ENCODE measurements at regions not wholly inside any gene's neighbourhood (a gene's known extent, or its start where the extent isn't known, plus 50 kb on each side); places are given as distances from the start of the nearest gene placed in this dataset.

- no peak for TF ChIP-seq REST (IDR thresholded peaks at IDR 0.05)
- TF ChIP-seq, protein P1, sequence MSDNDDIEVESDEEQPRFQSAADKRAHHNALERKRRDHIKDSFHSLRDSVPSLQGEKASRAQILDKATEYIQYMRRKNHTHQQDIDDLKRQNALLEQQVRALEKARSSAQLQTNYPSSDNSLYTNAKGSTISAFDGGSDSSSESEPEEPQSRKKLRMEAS (IDR thresholded peaks at IDR 0.05) = no peak
These were observed 67.1 kb upstream of the LRRN2 start (continued) for GRCh38 chr1:204752688-204753040.

DNA sequence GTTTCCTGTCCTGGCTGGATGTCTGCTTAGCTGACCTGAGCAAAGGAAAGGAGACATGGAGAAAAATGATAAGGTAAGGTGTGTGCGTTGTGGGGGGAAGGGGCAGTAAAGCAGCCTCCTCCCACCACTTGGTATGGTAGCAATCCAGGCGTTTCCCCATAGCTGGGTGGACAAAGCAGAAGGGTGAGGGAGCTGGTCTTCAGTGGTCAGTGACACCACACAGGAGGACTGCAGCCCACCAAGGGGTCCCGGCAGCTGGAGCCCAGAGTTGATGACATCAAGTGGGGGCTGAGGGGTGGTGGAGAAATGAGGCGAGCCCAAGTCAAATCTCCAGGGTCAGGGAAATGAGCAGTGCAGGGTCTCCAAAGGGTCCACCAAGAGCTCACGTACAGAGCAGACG is 69.3 kb upstream of the LRRN2 start:
- DNase-seq (ENCODE audit: low spot score) = no peak
- Histone ChIP-seq H3K36me3 (ENCODE audit: control insufficient read depth in 4 of 4, insufficient read depth in 3 of 4, low read depth in 1 of 4, low read length in 3 of 4) (no peaks in the 10 kb centered on the region), H3K9me3 (ENCODE audit: control insufficient read depth in 4 of 4, low read length in 3 of 4) (no peaks in the 10 kb centered on the region), H3K4me3 (ENCODE audit: low read depth in 1 of 3, low read length in 3 of 3) (no peak overlapping the region), H3K27me3 (ENCODE audit: control insufficient read depth in 4 of 4, insufficient read depth in 4 of 4, low read length in 3 of 4) (peaks cover 0 to 4% (median 0%) of the 10 kb centered on the region in 4 donors), H3K9ac (ENCODE audit: low read depth in 1 of 2, low read length in 2 of 2) (no peak overlapping the region), H3K4me1 (ENCODE audit: control insufficient read depth in 4 of 4, insufficient read depth in 4 of 4, low read length in 3 of 4) (no peaks in the 10 kb centered on the region), H3K27ac (ENCODE audit: low read depth in 1 of 2, low read length in 2 of 2) (no peak overlapping the region)
- 84% methylated on average over 6 of the region's 6 CpGs for WGBS
- TF ChIP-seq ZBTB33 (IDR thresholded peaks at IDR 0.05) (no peak), REST (IDR thresholded peaks at IDR 0.05) (no peak), CTCF (IDR thresholded peaks at IDR 0.05; ENCODE audit: low read depth, low read length, missing input control) (no peak), FOXA1 (IDR thresholded peaks at IDR 0.05) (no peak), JUND (IDR thresholded peaks at IDR 0.05) (no peak), FOXA2 (IDR thresholded peaks at IDR 0.05) (no peak), RXRA (IDR thresholded peaks at IDR 0.05) (no peak), SP1 (IDR thresholded peaks at IDR 0.05) (no peak), NR2F2 (IDR thresholded peaks at IDR 0.05) (no peak)
- TF ChIP-seq, protein P1 (IDR thresholded peaks at IDR 0.05) = no peak

Measured in liver (tissue), 8 donors.